ENCODE measurements at regions not wholly inside any gene's neighbourhood (a gene's known extent, or its start where the extent isn't known, plus 50 kb on each side); places are given as distances from the start of the nearest gene placed in this dataset.
"Not testable (repeated sequence)": the region's sequence is repeated elsewhere in the genome, so short reads cannot be mapped to it uniquely, and the experiment has no call there.

DNA sequence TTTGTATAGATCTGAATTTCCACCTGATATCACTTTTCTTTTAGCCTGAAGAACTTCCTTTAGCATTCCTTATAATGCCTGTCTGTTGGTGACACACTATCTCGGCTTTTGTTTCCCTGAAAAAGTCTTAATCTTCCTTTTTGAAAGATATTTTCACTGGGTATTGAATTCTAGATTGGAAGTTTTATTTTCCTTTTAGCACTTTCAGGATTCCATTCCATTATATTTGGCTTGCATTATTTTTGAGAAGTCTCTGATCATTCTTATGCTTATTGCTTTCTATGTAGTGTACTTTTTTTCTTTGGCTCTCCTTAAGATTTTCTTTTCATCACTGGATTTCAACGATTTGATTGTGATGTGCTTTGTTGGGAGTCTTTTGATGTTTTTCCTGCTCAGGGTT is 510.7 kb downstream of the RWDD3 start:
- in situ Hi-C loops (cut with MboI; ENCODE audit: low sequenced_read_pairs), result no loop called here

GRCh38 chr1:95752515-95753381 is 518.7 kb downstream of the RWDD3 start:
- in situ Hi-C loops (cut with MboI; ENCODE audit: low sequenced_read_pairs), result no loop called here

DNA sequence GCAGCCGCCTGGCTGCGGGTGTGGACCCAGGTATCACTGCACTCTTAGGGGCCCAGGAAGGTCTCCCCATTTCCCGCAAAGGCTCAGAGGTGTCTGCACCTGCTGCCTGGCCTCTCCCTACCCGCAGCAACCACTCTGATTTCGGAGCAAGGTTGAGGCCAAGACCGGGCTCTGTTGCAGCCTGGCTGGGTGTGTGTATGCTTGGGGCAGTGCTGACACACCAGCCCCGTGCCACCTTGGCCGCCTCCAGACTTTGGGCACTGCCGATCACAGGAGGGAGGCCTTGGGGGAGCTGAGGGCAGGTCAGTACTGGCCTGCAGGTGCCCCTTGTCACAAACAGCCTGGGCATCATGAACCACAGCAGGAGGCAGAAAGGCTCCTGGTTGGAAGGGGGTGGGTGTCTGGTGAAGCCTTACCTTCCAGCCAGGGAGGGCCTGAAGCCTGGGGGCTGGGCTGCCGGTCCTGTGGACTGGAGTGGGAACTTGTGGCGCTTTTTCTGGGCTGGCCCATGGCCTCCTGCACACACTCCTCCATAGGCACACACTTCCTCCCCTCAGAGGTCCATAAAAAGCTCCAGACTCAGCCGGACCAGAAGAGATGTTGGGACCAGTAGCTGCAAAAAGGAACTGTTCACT is 519.5 kb downstream of the RWDD3 start:
- in situ Hi-C loops (cut with MboI; ENCODE audit: low sequenced_read_pairs), result no loop called here

DNA sequence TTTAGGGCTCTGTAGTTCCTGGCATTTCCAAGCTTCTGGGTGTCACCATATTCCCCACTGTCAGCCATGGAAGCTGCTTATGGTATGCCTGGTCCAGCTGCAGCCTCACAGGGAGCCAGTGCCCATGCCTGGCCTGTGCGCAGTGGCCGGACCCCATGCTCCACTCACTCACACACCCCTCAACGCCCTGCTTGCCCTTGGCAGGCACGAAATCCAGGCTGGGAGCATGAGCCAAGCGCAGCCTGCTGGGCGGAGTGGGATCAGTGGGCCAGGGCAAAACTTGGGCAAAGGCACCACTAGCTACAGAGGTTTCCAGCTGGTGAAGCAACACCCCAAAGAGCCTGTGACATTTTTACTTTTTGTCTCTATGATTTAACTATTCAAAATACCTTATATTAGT is 520.4 kb downstream of the RWDD3 start:
- in situ Hi-C loops (cut with MboI; ENCODE audit: low sequenced_read_pairs), result no loop called here

- in situ Hi-C loops (cut with MboI; ENCODE audit: low sequenced_read_pairs), result no loop called here
These were observed 532.0 kb downstream of the RWDD3 start for GRCh38 chr1:95766036-95766435.

DNA sequence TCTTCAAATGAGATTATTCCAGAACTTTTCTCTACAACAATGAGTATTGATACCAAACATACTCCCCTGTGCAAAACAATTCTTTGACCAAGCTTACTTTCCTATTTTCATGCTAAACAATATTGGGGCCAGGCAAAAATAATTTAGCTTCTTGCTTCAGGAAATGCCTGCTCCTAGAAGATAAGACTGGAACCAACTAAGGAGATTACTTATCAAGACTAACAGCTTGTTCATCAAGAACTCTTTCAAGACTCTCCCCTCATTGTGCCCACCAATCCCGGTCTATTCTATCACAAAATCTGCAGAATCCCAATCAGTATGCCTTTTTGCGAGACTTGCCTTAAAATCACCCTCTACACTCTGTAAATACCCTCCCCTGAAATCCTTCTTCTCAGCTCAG is 536.6 kb downstream of the RWDD3 start:
- in situ Hi-C loops (cut with MboI; ENCODE audit: low sequenced_read_pairs), result no loop called here

- in situ Hi-C loops (cut with MboI; ENCODE audit: low sequenced_read_pairs), result no loop called here
These were observed 544.2 kb downstream of the RWDD3 start for GRCh38 chr1:95778217-95778616.

DNA sequence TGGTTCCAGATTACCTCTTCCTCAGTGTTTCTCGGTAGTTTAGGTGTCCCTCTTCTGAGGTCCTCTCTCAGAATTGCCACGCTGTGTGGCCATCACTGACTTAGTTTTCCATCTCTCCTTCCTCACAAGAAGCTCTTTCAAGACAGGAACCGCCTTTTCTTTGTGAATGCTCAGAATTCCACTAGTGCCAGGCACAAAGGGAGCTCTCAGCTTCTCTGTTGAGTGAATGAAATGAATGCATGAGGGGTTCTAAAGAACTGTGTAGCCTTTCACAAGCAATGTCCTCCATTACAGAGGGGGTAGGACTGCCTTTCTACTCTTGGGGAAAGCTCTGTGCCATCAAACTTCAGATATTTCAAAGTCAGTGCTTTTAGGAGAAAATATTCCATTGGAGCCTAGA is 546.8 kb downstream of the RWDD3 start:
- in situ Hi-C loops (cut with MboI; ENCODE audit: low sequenced_read_pairs), result no loop called here

GRCh38 chr1:95790136-95790535 is 556.1 kb downstream of the RWDD3 start:
- in situ Hi-C loops (cut with MboI; ENCODE audit: low sequenced_read_pairs), result no loop called here

- in situ Hi-C loops (cut with MboI; ENCODE audit: low sequenced_read_pairs), result no loop called here
These were observed 559.9 kb downstream of the RWDD3 start for GRCh38 chr1:95793893-95794292.

DNA sequence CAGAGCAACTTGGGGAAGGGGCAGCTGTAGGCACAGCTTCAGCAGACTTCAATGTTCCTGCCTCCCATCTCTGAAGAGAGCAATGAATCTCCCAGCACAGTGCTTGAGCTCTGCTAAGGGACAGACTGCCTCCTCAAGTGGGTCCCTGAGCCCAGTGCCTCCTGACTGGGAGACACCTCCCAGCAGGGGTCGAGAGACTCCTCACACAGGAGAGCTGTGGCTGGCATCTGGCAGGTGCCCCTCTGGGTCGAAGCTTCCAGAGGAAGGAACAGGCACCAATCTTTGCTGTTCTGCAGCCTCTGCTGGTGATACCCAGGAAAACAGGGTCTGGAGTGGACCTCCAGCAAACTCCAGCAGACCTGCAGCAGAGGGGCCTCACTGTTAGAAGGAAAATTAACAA is 563.8 kb downstream of the RWDD3 start:
- in situ Hi-C loops (cut with MboI; ENCODE audit: low sequenced_read_pairs), result not testable (repeated sequence)

DNA sequence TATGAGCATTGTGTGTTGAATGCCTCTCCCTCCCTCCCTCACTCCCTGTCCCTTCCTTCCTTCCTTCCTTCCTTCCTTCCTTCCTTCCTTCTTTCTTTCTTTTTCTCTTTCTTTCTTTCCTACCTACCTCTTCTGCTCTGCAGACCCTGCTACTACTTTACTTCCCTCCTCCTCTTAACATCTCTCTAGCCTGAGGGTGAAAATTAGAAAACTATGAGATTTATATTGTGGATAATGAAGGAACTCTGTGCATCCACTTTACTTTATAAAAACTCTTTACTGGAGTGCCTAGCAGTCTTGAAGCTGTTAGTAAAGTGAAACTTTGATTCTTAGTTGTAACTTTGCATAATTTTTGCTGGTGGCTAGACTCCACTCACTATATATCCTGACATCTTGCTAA is 572.2 kb downstream of the RWDD3 start:
- in situ Hi-C loops (cut with MboI; ENCODE audit: low sequenced_read_pairs), result no loop called here

GRCh38 chr1:95809391-95809790 is 575.4 kb downstream of the RWDD3 start:
- in situ Hi-C loops (cut with MboI; ENCODE audit: low sequenced_read_pairs), result no loop called here

GRCh38 chr1:95815511-95815910 is 581.5 kb downstream of the RWDD3 start:
- in situ Hi-C loops (cut with MboI; ENCODE audit: low sequenced_read_pairs), result no loop called here

- in situ Hi-C loops (cut with MboI; ENCODE audit: low sequenced_read_pairs), result no loop called here
These were observed 595.5 kb downstream of the RWDD3 start for GRCh38 chr1:95829556-95829955.

GRCh38 chr1:95832370-95832769 is 598.4 kb downstream of the RWDD3 start:
- in situ Hi-C loops (cut with MboI; ENCODE audit: low sequenced_read_pairs), result no loop called here

DNA sequence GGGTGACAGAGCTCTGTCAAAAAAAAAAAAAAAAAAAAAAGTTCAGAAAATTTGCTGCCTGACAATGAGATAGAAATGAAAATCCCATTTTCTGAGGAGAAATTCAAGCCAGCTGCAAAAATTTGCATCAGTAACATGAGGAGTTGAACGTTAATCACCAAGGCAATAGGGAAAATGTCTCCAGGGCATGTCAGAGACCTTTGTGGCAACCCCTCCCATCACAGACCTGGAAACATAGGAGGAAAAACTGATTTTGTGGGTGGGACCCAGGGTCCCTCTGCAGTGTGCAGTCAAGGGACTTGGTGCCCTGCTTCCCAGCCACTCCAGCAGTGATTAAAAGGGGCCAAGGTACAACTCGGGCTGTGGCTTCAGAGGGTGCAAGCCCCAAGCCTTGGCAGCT is 615.4 kb downstream of the RWDD3 start:
- in situ Hi-C loops (cut with MboI; ENCODE audit: low sequenced_read_pairs), result no loop called here

- in situ Hi-C loops (cut with MboI; ENCODE audit: low sequenced_read_pairs), result no loop called here
These were observed 616.2 kb downstream of the RWDD3 start for GRCh38 chr1:95850165-95850649.

DNA sequence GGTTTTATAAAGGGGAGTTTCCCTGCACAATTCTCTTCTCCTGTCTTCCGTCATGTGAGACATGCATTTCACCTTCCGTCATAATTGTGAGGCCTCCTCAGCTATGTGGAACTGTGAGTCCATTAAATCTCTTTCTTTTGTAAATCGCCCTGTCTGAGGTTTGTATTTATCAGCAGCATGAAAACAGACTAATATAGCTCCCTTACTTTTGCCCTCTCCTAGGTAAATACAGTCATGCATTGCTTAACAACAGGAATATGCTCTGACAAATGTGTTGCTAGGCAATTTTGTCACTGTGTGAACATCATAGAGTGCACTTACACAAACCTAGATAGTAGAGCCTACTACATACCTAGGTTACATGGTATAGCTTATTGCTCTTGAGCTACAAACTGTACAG is 616.8 kb downstream of the RWDD3 start:
- in situ Hi-C loops (cut with MboI; ENCODE audit: low sequenced_read_pairs), result no loop called here

DNA sequence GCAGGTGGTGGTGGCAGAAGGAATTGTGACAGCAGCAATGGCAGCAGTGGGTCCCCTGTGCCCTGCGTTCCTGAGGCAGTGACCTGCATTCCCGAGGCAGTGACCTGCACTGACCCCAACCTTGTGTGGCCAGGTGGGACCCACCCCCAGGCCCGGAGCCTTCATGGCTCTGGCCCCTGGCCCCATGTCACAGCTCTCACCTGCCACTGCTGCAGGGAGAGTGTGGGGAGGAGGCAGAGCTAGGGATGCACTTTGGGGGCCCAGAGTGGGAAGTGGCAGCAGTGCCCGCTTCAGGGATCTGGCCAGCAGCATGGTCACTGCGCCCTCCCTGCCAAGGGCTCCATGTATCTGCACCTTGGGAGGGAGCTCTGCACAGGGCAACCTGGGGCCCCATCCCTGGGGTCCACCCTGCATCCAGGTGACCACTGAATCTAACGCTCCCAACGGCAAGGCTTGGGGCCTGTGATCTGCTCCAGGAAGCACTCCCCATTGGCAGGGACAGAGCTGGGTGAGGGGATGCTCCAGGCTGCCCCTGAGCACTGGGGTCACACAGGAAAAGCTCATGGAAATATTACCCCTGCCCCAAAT is 618.6 kb downstream of the RWDD3 start:
- in situ Hi-C loops (cut with MboI; ENCODE audit: low sequenced_read_pairs), result no loop called here

DNA sequence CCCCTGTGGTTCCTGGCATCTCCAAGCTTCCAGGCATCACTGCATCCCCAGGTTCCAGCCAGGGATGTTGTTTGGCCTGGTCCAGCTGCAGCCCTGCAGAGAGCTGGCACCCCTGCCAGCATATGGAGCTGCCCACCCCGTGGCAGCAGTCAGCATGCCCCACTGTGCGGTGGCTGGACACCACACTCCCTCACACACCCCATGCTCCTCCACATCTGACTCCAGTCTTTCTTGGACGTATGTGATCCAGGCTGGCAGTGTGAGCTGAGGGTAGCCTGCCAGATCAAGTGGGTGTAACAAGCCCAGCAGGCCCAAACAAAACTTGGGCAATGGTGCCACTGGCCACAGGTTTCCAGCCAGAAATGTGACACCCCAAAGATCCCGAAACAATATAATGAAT is 620.4 kb downstream of the RWDD3 start:
- in situ Hi-C loops (cut with MboI; ENCODE audit: low sequenced_read_pairs), result no loop called here

DNA sequence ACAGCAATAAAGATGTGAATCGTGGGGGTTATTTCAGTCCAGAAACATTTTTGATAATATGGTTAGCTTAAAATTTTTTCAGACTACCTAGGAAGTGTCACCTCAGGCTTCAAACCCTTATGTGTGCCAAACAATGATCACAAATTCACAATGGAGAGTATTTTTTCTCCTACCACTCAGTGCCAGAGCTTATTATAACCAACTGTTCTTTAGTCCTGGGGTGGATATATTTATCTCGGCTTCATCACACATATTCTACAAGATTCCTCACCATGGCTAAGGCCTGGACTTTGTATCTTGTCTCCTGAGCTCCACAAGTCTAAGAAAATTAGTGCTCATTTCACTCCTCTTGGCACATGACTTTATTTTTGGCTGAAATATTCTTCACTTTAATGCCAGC is 629.1 kb downstream of the RWDD3 start:
- in situ Hi-C loops (cut with MboI; ENCODE audit: low sequenced_read_pairs), result no loop called here
